IMR-90 (cell line): ENCODE measurements at regions not wholly inside any gene's neighbourhood (a gene's known extent, or its start where the extent isn't known, plus 50 kb on each side); places are given as distances from the start of the nearest gene placed in this dataset.

Experiments
- NFE2L2 ChIP-seq: fragments of 150-350 bp; IDR thresholded peaks from 2 replicates; pipeline ENCODE4 v1.6.1; 2016; ENCODE audit warnings: low read depth, mild to moderate bottlenecking, low read length
- RFX5 ChIP-seq: IDR thresholded peaks from 2 replicates; pipeline ENCODE4 v1.8.0; 2012; ENCODE audit warnings: low read depth, mild to moderate bottlenecking, low read length, moderate library complexity
- SMC3 ChIP-seq: fragments of 150-350 bp; IDR thresholded peaks from 2 replicates; pipeline ENCODE4 v1.6.1; 2016; ENCODE audit warnings: low read depth, mild to moderate bottlenecking, antibody characterized with exemption, low read length, moderate library complexity
- TF ChIP-seq, protein P1 (sequence below): conservative IDR thresholded peaks from 2 replicates; pipeline ENCODE4 v1.5.1; 2012; ENCODE audit warnings: mild to moderate bottlenecking, low read depth, low read length, improper control_type of control experiment

GRCh38 chr4:184949020-184949419 is 69.3 kb upstream of the HELT start:
- TF ChIP-seq, protein P1, sequence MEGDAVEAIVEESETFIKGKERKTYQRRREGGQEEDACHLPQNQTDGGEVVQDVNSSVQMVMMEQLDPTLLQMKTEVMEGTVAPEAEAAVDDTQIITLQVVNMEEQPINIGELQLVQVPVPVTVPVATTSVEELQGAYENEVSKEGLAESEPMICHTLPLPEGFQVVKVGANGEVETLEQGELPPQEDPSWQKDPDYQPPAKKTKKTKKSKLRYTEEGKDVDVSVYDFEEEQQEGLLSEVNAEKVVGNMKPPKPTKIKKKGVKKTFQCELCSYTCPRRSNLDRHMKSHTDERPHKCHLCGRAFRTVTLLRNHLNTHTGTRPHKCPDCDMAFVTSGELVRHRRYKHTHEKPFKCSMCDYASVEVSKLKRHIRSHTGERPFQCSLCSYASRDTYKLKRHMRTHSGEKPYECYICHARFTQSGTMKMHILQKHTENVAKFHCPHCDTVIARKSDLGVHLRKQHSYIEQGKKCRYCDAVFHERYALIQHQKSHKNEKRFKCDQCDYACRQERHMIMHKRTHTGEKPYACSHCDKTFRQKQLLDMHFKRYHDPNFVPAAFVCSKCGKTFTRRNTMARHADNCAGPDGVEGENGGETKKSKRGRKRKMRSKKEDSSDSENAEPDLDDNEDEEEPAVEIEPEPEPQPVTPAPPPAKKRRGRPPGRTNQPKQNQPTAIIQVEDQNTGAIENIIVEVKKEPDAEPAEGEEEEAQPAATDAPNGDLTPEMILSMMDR, result no peak
- TF ChIP-seq SMC3 (no peak), NFE2L2 (no peak), RFX5 (no peak)
